Stimulated activated CD4-positive, alpha-beta T cell treated with anti-CD3 and anti-CD28 coated beads, Interleukin-2, amount 100 ng/mL, for 24 hours (primary cell): ENCODE measurements at regions not wholly inside any gene's neighbourhood (a gene's known extent, or its start where the extent isn't known, plus 50 kb on each side); places are given as distances from the start of the nearest gene placed in this dataset.

Experiments used
- DNase-seq, 2 donors: peaks; one replicate each; pipeline ENCODE4 v3.0.0-alpha.2; 2020

DNA sequence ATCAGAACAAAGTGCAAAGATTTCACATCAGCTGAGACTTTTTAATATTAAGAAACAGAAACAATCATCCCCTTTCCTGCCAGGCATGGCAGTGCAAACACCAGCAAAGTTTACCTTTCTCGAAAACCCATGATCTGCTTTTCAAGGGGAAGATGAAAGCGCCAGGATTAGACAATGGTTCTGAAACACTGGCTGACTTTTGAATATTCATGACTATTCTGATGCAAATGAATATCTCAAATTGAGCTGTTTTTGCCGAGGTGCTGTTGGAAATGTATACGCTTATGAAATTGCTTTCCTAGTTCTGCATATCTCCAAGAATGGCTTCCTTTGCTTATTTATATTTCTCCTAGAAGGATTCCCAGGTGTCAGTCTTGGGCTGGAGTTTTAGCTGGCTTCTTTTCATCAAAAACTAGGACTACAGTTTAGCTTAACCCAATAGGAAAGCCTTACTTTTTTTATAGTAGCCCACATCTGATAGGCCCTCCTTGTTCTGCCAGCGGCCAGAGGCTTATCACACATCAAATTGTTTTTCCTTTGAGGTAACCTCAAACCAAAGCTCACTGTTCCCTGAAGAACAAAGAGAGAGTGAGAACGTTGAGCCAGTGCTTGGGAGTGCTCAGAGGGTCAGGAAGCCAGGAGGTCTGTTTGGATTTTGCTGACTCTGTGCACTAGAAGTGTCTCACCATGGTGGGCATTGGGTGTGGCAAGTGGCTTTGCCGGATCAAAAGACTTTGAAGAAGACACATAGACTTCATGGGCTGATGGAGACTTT, 74.0 kb upstream of the PLCL2 start:
- no peak for DNase-seq

DNA sequence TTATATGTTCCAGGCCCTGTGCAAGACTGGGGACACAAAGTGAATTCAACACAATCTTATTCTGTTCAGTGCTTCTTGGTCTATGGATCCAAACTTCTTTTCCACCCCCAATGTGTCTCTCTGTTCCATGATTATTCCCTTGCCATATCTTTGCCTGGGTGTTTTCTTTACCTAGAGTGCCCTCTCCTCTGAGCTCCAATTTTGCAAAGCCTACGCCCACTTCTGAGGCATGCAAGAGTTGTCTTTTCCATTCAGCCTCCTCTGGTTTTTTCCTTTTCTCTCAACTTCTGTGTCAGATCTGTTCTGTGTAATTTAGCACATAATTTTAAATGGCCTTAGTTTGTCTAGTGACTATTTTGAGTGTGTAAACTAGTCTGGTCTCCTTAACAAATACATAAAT, 72.8 kb upstream of the PLCL2 start:
- no peak for DNase-seq

DNA sequence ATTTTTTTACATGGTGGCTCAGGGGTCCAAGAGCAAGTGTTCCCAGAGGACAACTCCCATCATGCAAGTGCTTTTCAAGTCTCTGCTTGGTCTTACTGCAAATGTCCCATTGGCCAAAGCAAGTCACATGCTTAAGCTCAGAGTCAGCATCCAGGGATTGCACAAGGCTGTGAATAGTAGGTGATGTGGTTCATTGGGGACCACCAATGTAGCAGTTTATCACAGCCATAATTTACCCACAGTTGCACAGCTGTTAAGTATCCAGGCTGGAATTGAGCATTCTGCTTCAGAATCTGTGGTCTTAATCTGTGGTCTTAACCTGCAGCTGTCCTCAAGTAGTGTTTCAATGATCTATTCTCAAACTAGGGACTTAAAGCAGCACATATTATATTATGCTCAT, 71.4 kb upstream of the PLCL2 start:
- no peak for DNase-seq

DNA sequence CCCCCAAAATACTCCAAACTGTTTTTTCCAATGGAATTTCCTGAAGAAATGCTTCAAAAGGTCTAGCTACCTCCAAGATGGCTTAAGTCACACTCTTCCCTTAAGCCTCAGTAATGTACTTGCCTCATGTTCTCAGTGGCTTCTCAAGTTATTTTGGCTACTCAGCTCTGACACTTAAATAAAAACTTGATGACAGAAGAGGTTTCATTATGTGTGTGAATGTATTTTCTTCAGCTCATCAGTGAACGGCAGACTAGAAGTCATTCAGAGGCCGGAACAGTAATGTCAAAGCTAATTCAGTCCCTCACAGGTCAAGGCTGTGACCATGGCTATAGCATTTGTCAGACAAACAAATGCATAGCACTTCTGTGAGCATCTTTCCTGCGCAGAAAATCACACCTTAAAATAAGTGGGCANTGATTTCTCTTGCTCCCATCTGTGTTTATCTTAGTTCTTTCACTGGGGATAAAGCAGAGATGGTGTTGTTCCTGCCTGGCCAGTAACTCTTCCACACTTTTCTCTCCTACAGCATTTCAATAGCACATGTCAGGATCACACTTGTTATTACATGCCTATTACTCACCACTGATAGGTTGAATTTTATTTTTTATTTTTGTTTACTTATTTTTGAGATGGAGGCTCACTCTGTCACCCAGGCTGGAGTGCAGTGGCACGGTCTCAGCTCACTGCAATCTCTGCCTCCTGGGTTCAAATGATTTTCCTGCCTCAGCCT, 68.5 kb upstream of the PLCL2 start:
- DNase-seq = no peak

DNA sequence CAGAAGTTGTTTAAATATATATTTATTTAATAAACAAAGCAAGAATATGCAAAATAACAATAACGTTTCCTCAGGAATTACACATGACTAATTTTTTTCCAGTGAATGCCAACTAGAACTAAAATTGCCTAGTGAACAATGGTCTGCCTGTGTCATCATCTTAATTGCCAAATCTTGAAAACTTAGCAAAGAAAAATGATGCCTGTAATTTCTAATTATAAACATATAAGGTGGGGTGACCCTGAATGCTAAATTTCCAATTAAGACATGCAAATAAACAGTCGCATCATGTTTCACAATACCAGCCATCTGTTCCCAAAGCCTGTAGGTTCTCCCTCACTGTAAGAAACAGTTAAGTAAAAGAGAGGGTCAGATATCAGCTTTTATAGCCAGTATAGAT, 67.6 kb upstream of the PLCL2 start:
- no peak for DNase-seq

DNA sequence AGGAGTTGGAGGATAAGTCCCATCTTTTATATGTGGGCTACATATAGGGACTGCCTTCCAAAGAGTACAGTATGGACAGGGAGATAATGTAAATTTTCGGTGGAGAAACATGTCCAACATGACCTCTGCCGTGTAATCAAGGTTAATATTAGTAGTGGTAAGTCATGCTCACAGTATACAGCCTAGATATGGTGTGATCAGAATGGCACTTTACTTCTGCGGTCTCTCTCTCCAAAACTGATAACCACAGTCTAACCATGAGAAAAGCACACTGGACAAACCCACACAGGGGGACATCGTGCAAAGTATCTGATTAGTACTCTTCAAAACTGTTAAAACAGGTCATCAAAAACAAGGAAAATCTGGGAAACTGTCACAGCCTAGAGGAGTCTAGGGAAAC, 66.6 kb upstream of the PLCL2 start:
- no peak for DNase-seq

DNA sequence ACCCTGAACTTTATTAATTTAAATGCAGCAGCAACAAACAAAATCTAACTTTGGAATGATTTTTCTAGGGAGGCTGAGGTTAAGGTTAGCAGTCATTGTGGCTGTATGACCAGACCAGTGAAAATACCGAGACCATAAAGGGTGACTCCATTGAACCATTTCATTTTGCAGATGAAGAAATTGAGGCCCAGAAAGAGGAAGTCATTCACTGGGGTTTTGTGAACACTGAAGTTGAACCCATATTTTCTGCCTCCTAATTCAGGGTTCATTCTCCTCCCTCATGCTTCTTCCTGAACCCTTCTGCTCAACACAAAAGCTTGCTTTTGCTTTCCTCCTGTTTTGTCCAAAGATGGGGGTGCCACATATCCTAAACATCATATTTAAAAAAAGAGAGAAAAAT, 65.8 kb upstream of the PLCL2 start:
- no peak for DNase-seq

DNA sequence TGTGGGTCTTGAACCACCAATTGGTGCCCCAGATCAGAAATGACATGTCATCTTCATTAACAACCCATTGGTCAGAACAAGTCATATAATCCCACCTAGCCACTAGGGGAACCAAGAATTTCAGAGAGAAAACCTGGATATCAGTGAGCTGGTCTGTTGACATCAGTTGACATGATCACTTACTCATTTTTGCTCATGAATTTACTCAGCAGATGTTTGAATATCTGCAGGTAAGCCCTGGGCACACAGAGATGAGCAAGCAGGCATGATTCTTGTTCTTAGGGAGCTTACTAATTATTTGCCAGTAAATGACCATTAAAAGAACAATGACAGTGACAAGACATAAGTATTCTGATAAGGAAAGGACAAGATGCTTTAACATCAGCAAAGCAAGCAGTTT, 64.3 kb upstream of the PLCL2 start:
- no peak for DNase-seq

DNA sequence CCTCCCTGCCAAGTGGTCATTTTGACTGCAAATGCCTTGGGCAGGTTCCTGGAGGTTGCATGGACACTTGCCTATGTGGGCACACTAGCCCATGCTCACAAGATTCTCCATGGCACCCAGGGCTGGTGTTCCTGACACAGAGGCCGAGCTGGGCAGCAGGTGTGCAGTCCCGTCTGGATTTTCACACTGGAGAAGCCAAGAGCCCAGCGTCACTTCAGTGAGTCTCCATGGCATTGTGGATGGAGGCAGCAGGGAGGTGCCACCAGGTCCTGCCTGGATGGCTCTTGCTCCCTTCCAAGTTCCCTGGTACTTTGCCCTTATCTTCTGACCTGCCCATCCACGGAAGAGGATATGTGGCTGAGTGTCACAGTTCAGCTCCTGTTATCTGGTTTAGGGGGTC, 63.7 kb upstream of the PLCL2 start:
- no peak for DNase-seq

DNA sequence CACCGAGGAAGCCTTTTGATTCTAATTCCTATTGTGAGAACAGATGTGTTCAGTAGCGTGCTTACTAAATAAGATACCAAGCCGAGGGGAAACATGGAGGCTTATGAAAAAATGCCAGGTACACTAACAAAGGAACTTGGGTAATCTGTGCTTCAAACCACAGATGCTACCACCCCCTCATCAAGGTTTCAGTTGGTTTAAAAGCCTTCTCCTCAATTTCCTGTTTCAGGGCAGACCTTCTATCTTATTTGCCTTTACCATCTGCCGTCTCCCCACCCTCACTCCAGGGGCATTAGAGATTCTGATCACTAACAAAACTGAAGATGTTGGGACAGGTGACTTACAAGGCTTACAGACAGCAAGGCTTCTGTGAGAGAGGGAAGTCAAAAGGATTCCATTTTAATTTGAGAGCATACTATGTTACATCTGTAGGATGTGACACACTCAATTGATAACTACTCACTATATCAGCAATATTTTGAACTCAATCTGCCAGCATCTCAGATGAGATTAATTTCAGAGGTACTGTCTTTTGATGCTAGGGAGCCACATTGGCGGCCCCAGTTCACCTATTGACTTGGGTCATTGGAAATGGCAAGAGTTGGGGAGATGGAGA, 60.6 kb upstream of the PLCL2 start:
- no peak for DNase-seq

DNA sequence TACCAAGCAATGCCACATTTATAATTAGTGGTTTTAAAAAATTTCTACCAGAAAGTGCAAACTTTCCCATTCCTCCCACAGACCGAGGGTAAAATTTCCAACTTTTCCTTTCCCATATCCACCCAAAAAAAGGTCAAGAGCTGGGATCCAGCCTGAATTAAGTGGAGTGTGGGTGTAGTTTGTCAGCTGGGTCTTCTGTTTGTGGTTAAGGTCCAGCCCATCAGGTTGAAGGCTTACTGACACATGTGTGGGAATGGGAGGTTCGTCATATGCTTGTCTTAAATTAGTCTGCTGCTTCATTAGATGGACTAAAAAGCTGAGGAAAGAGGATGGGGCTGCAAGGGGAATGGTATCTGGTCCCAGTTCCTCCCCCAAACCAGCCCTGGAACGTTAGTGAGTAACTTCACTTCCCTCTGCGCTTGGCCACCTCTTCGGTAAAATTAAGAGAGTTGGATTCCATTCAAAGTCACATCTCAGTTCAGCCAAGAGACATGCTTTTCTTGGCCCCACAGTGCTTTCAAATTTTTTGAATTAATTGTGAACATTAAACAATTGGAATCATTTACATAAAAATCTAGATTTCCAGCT, 59.0 kb upstream of the PLCL2 start:
- DNase-seq = no peak

DNA sequence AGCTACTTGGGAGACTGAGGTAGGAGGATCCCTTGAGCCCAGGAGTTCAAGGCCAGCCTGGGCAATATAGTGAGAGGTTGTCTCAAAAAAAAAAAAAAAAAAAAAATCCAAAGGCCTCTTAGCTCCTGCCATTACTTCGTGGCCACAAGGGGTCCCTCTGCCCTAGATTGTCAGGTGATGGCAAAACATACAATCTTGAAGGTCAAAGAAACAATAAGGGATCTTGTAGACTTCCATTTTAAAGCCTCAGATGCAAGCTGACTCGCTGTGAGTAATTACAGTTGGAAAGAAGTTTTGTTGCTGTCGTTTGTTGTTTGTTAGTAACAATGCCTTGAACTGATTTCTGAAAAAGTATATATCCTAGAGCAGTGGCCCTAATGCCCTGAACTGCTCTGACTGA, 55.9 kb upstream of the PLCL2 start:
- DNase-seq = peak; percentile 40 to 48

DNA sequence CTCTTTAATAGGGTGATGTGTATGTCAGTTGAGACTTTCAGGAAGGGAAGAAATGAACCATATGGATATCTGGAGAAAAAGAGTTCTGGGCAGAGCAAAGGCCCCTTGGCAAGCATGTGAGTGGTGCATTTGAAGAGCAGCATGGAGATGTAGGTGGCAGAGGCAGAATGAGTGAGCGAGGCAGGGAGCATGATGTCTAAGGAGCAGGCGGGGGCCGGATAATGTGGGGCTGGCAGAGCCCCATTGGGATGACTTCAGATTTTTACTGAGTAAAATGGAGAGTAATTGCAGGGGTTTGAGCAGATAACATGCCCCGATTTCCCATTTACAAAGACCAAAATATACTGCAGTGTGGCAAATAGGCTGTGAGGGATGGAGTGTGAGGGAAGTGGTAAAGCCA, 52.9 kb upstream of the PLCL2 start:
- no peak for DNase-seq

DNA sequence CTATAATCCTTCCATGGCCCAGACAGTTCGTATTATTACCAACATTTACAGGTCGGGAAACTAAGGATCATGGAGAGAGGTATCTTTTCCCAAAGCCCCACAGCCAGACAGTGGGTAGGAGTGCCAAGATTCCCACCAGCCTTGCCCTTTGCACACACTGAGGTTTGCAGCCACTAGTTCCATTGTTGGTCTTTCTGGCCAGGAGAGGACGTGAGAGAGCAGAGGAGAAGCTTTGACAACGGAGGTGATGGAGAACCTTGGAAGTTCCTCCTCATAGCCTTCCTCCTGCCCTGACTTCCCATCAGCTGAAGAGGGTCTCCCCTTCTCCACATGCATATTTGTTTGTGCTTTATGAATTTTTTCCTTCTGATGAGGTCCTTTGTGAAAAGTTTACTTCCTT, 50.5 kb upstream of the PLCL2 start:
- no peak for DNase-seq

DNA sequence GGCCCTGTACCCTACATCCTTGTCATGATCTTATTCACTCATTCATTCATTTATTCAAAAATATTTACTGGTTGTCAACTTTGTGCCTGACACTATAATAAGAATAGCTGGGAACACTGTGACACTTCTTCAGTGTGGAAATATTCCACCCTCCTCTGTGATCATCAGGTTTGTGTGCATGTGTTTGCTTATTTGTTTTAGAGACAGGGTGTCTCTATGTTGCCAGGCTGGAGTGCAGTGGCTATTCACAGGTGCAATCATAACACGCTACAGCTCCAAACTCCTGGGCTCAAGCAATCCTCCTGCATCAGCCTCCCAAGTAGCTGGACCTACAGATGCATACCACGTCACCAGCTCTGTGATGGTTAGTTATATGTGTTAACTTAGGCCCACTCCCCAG, 50.0 kb upstream of the PLCL2 start:
- DNase-seq = no peak
